UCSD-AML1 (cell line): ENCODE measurements at regions not wholly inside any gene's neighbourhood (a gene's known extent, or its start where the extent isn't known, plus 50 kb on each side); places are given as distances from the start of the nearest gene placed in this dataset.

ENCODE experiments used
- DNase-seq: peaks from one replicate; lab custom pipeline; 2025; ENCODE audit not compliant: unreplicated experiment; lab: John Stamatoyannopoulos, UW

DNA sequence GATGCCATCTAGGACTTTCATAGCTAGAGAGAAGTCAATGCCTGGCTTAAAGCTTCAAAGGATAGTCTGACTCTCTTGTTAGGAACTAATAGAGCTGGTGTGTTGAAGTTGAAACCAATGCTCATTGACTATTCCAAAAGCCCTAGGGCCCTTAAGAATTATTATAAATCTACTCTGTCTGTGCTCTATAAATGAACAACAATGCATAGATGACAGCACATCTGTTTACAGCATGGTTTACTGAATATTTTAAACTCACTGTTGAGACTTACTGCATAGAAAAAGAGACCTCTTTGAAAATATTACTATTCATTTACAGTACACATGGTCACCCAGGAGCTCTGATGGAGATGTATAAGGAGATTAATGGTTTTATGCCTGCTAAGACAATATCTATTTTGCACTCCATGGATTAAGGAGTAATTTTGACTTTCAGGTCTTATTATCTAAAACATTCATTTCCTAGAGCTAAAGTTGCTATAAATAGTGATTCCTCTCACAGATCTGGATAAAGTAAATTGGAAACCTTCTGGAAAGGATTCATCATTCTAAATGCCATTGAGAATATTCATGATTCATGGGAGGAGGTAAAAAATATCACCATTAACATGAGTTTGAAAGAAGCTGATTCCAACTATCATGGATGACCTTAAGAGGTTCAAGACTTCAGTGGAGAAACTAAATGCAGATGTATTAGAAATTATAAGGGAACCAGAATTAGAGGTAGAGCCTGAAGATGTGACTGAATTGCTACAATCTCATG lies 763.5 kb upstream of the MAP3K7 start:
- no peak for DNase-seq

GRCh38 chr6:91341473-91341872 lies 754.6 kb upstream of the MAP3K7 start:
- DNase-seq = no peak

DNA sequence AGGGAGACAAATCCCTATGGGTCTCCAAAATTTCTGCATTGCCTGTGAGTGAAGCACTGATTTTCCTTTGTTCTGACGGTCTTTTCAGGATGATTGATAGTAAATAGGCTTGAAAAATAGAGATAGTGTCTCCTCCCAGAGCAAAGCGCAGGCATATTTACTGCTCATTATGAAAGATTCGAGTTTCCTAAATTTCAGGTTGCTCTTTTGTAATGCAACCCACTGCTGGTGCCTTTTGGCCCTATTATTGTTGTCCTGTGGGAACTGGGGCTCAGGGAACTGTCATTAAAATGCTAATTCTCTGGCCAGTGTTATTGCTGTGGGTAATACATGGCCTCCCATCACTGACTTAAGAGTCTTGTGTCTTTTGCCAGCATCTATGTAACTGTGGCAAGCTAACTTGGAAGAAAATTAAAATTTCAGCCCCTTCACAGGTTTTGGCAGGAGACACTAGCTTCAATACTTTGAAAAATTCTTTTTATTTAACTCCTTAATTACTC lies 754.1 kb upstream of the MAP3K7 start:
- DNase-seq = no peak

DNA sequence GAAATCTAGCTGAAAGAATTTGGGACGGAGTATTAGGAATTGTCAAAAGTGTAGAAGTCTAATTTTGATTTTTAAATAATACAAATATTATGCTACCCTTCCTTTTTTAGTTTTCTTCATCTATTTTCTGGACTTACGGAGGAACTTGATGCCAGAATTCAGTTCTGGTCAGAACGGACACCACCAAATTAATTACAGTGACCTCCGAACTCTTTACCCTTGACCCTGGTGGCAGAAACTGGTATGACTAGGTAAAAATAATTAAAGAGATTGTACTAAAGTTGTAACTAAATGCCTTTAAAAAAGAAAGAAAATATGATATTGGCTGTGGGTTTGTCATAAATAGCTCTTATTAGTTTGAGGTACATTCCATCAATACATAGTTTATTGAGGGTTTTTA lies 751.1 kb upstream of the MAP3K7 start:
- DNase-seq = no peak

- DNase-seq = no peak
Observed at GRCh38 chr6:91330896-91331295, 744.0 kb upstream of the MAP3K7 start.

DNA sequence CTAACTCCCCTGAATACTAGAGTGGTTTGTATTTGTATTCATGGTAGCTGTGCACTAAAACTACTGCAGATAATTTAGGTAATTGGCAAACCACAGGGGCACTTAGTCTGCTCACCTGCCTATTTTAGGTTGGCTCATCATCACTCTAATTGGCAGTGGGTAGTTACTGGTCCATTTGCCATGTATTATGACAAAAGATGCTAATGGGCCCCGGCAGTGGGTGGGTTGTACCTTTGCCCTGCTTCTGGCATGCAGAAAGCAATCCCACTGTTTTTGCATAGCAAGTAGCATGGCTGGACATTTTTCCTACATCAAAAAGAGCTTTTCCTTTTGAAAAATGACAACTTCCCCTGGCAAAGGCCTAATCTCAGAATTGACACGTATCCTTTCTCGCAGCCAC lies 741.4 kb upstream of the MAP3K7 start:
- no peak for DNase-seq

DNA sequence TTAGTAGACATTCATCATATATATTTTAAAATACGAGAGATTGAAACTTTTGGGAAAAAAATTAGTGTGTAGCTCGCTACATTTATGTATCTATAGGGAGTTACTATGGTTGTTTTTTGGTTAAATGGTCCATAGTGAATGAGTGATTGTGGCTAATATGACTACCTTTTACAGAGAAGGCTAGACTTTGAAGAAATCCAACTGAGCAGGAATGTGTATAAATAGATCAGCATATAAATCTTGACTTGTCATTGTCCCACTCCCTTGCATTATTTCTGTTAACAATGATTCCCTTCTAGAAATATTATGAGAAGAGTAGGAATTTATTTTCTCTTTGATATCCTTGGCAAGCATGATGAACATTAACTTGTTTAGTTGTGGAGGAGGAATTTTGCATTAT lies 737.8 kb upstream of the MAP3K7 start:
- DNase-seq = no peak

GRCh38 chr6:91317984-91318383 lies 731.1 kb upstream of the MAP3K7 start:
- DNase-seq = no peak

DNA sequence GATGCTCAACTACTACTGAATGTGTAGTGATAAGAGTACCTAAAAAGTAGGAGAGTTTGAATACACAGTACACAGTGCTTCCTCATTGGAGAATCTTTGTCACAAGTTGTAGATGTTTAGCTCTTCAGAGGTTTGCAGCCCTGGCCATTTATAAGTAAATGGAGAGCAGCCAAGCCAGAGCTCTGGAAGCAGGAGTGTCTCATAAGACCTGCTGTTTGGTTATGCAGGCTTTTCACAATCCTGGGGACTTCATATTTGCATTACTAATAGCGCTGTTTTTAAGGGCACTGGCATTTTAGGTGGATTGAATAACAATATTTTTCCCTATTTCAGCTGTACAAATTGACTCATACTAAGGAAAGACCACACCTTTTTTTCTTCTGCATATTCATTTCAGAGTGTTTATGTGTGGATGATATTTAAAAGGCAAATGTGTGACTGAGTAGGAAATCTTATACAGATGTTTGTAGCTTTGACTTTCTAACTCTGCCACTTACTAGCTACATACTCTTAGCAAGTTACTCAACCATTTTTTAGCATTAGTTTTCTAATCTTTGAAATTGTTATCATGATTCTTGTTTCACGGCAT lies 730.5 kb upstream of the MAP3K7 start:
- DNase-seq = no peak

DNA sequence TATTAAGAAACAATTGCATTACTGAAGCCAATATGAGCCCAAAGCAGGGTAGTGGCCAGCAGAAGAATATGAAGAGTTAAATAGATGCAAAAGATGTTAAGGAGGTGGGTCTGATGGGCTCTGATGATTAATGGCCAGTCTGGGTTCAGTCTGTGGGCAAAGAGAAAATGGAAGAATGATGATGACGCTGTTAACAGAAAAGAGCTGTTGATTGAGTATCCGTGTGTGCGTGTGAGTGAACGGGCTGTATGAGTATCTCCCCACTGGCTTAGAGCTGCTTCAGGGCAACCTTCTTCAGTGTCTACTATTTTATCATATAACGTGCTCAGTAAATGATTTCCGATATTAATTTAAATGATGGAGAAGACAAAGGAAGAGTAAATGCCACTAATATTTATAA lies 723.3 kb upstream of the MAP3K7 start:
- no peak for DNase-seq

- no peak for DNase-seq
Observed at GRCh38 chr6:91305755-91306154, 718.9 kb upstream of the MAP3K7 start.

DNA sequence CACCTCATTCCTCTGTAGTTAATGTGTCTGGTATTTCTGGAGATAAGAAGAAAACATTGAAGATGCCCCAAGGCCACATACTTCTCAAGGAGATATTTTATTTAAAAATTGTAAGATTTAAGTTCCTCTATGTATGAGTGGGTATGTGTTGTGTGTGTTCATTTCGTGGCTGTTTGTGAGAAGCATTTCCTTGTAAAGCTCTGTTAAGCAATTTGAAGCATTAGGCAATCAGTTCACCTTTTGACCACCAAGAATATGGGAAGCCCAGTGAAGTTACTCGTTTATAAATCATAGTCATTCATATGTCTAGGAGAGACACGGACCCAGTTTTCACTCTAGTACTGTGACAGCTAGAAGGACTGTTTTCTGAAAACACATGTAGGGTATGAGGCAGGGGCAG lies 717.6 kb upstream of the MAP3K7 start:
- no peak for DNase-seq

DNA sequence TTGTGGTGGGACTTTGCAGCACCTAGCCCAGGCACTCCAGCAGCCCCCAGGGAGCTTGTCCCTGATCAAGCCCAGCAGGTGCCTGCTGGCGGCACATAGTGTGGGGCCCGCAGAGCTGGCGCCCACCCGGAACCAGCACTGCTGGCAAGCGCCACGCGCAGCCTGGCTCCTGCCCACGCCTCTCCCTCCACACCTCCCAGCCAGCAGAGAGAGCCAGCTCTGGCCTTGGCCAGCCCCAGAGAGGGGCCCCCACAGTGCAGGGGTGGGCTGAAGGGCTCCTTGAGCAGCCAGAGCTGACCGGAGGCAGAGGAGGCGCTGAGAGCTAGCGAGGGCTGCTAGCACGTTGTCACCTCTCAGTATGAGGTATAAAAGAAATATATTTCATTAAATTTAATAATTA lies 716.5 kb upstream of the MAP3K7 start:
- DNase-seq = no peak

- DNase-seq = no peak
Observed at GRCh38 chr6:91299544-91300491, 712.9 kb upstream of the MAP3K7 start.

DNA sequence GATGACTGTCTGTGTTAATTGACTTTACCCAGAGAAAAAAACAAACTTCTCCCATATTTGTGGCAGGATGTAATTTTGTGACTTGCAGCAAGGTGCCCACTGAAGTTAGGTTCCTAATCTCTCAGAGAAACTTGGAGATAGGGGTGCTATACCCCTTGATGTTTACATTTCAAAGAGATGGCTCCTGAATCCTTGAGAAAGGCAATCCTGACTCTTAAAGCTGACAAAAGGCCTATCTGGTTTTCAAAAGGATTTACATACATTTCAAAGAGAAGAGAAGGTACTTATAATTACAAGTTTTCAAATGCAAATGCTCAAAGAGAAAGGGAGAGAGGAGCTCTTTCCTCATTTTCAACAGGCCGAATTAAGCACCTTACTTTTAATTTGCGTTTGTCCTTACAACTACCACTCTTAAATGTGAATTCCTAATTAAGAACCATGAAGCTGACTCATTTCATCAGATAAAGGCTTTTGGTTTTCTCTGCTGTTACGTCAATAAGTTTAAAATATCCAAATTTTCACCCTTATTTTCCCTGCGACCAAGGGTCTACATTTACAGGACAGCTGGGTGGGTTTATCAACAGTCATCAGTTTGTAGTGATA lies 711.8 kb upstream of the MAP3K7 start:
- no peak for DNase-seq

GRCh38 chr6:91293395-91293794 lies 706.5 kb upstream of the MAP3K7 start:
- DNase-seq = no peak

GRCh38 chr6:91291071-91291470 lies 704.2 kb upstream of the MAP3K7 start:
- no peak for DNase-seq

DNA sequence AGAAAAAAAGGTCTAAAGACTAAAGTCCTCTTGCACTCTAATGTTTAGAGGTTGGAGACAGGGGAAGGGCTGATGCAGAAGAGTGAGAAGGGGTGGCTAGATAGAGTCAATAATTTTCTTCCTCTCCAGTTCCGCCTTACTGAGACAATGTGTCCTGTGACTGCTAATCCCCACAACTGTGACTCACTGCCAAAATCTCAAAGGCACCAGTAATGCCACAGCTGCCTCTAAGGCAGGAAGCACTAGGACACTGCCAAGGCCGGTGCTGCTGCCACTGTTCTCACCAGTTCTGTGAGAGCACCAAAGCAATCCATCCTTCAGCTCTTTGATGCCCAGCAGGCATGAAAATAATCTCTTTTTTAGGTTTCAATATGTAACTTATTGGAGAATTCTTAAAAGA lies 701.9 kb upstream of the MAP3K7 start:
- DNase-seq = no peak

- no peak for DNase-seq
Observed at GRCh38 chr6:91281901-91282300, 695.0 kb upstream of the MAP3K7 start.

DNA sequence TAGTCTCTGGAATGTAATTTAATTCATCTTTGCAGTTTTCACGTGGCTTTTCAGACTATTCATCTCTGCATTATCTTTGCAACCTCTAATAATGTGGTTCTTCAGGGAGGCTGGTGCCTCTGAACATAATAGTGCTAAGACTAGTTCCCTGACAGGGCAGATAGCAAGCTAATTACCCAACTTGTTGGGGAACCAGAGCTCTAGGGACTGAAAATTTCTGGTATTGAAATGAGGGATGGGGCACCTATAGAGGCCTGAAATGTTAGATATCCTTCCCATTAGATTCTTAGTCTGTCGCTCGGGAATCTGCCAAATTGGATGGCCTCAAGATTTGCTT lies 693.6 kb upstream of the MAP3K7 start:
- DNase-seq = no peak

- DNase-seq = no peak
Observed at GRCh38 chr6:91279740-91280493, 693.0 kb upstream of the MAP3K7 start.
